ENCODE measurements at regions not wholly inside any gene's neighbourhood (a gene's known extent, or its start where the extent isn't known, plus 50 kb on each side); places are given as distances from the start of the nearest gene placed in this dataset.

DNA sequence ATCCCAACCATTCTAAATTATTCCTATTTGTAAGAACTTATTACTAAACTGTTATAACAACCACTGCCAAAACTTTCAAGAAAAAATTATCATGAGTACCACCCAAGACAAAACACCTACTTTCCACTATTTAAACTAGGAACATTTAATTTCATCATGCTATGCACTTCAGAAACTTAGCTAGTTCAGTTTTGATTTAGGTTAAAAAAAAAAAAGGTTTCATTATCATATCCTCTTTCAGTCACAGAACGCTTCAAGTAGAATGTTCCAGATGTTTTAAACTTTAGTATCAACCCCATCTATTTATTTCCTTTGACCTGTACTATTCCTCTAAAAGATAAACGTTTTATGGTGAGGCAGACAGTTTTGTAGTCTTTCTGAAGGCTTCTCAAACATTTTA, 117.0 kb upstream of the RBMY1B start:
- no peak overlapping the region for H2AFZ ChIP-seq (ENCODE audit: low read length)
- H3K79me2 ChIP-seq (ENCODE audit: control insufficient read depth in 1 of 2, insufficient read depth in 2 of 2, low read length in 2 of 2): no peaks in the 10 kb centered on the region
- H3K27me3 ChIP-seq (replicated peaks in 1 of 4; ENCODE audit: control insufficient read depth in 3 of 4, extremely low read depth in 1 of 4, insufficient read depth in 3 of 4, low read length in 3 of 4): no peaks in the 10 kb centered on the region
- H2BK12ac ChIP-seq (ENCODE audit: low read depth, low read length): no peak overlapping the region
- no peak overlapping the region for H4K5ac ChIP-seq (ENCODE audit: insufficient read length, low read depth, low read length)
- ChIA-PET POLR2A (ENCODE audit: partially characterized antibody) (no interaction called here), CTCF (ENCODE audit: partially characterized antibody) (no interaction called here)
- 66% methylated on average over 2 of the region's 2 CpGs; no CpG with 5 or more reads in 1 of the 2 experiments for WGBS, 2 experiments (ENCODE audit: extremely low coverage in 1 of 2, insufficient coverage in 1 of 2, insufficient read length in 1 of 2, insufficient replicate concordance in 2 of 2, low coverage in 1 of 2, low lambda C conversion rate in 2 of 2, missing lambda C conversion rate in 1 of 2)
- no peak overlapping the region for H3K9ac ChIP-seq (replicated peaks in 1 of 4; ENCODE audit: extremely low read depth in 1 of 4, low read depth in 3 of 4, low read length in 3 of 4)
- no peaks in the 10 kb centered on the region for H3K4me1 ChIP-seq (replicated peaks in 1 of 4; ENCODE audit: control insufficient read depth in 3 of 4, insufficient read depth in 4 of 4, low read length in 3 of 4)
- no peak overlapping the region for H2BK5ac ChIP-seq (ENCODE audit: low read depth, low read length)
- H3K14ac ChIP-seq (ENCODE audit: insufficient read length): no peak overlapping the region
- no peaks in the 10 kb centered on the region for H3K79me1 ChIP-seq (ENCODE audit: low read depth, low read length)
- no peak overlapping the region for H4K8ac ChIP-seq (ENCODE audit: extremely low read depth, insufficient read depth, low read length)
- H2AK5ac ChIP-seq (ENCODE audit: low read depth, low read length): no peak overlapping the region
- H2BK20ac ChIP-seq (ENCODE audit: low read length): no peak overlapping the region
- H4K91ac ChIP-seq (replicated peaks; ENCODE audit: insufficient read length, low read length): no peak overlapping the region
- H3K4me2 ChIP-seq (ENCODE audit: insufficient read depth in 1 of 2, low read depth in 2 of 2, low read length in 2 of 2): no peak overlapping the region
- FAIRE-seq: no peak
- H3K18ac ChIP-seq (ENCODE audit: extremely low read depth, low read length): no peak overlapping the region
- no peak for DNase-seq (ENCODE audit: low read depth in 1 of 2, low spot score in 2 of 2)
- H3K23ac ChIP-seq (ENCODE audit: insufficient read length): no peak overlapping the region
- no peaks in the 10 kb centered on the region for H4K20me1 ChIP-seq (replicated peaks in 1 of 2; ENCODE audit: control insufficient read depth in 1 of 2, insufficient read depth in 2 of 2, low read length in 2 of 2)
- no peak overlapping the region for H2BK15ac ChIP-seq (ENCODE audit: low read length)
- H3K27ac ChIP-seq (ENCODE audit: low read depth, low read length): no peak overlapping the region
- H3K36me3 ChIP-seq (ENCODE audit: control insufficient read depth in 2 of 4, insufficient read depth in 4 of 4, low read length in 3 of 4): no peaks in the 10 kb centered on the region
- no peak overlapping the region for H3K4ac ChIP-seq (replicated peaks; ENCODE audit: insufficient read length, low read depth, low read length)
- H3K23me2 ChIP-seq (ENCODE audit: low read depth, low read length): no peaks in the 10 kb centered on the region
- H2BK120ac ChIP-seq (replicated peaks; ENCODE audit: low read depth, low read length): no peak overlapping the region
- no peak overlapping the region for H3K4me3 ChIP-seq (ENCODE audit: extremely low read depth in 1 of 4, insufficient read depth in 2 of 4, low read depth in 3 of 4, low read length in 4 of 4)
- peaks cover 7 to 22% of the 10 kb centered on the region in 2 experiments; a peak in 2 of 4 replicates for H3K9me3 ChIP-seq (ENCODE audit: insufficient read depth in 2 of 2, low read depth in 1 of 2, low read length in 1 of 2)
- no peak overlapping the region for H3K56ac ChIP-seq (replicated peaks; ENCODE audit: insufficient read length, low read depth, low read length)
- TF ChIP-seq EGR1 (IDR thresholded peaks at IDR 0.05; ENCODE audit: borderline replicate concordance, low read depth, low read length) (no peak), CHD2 (IDR thresholded peaks at IDR 0.05; ENCODE audit: low read length) (no peak), JUND (IDR thresholded peaks at IDR 0.05; ENCODE audit: low read length) (no peak), HDAC2 (IDR thresholded peaks at IDR 0.05; ENCODE audit: borderline replicate concordance in 1 of 2, low read depth in 2 of 2, low read length in 2 of 2) (no peak), PHF8 (conservative IDR thresholded peaks at IDR 0.05; ENCODE audit: low read depth, low read length) (no peak), GTF2F1 (IDR thresholded peaks at IDR 0.05; ENCODE audit: borderline replicate concordance, low read depth, low read length) (no peak), EP300 (IDR thresholded peaks at IDR 0.05; ENCODE audit: borderline replicate concordance in 1 of 2, low read depth in 2 of 2, low read length in 2 of 2) (no peak)
